ENCODE measurements at regions not wholly inside any gene's neighbourhood (a gene's known extent, or its start where the extent isn't known, plus 50 kb on each side); places are given as distances from the start of the nearest gene placed in this dataset.

GRCh38 chr13:88978607-88979006 is 1307.4 kb downstream of the SLITRK5 start:
- H3K27me3 ChIP-seq (ENCODE audit: low read depth), result no peaks in the 10 kb centered on the region
- no peak for DNase-seq
- no peak overlapping the region for H3K27ac ChIP-seq (replicated peaks)
- TF ChIP-seq CTCF (IDR thresholded peaks at IDR 0.05; ENCODE audit: borderline replicate concordance), result no peak
- no peaks in the 10 kb centered on the region for H3K36me3 ChIP-seq
- peaks cover 3% of the 10 kb centered on the region for H3K9me3 ChIP-seq (replicated peaks)
- H3K4me1 ChIP-seq, result peaks cover 5% of the 10 kb centered on the region
- no peak overlapping the region for H3K4me3 ChIP-seq
- intact Hi-C loops (cut with micrococcal nuclease), result no loop called here

- H3K27me3 ChIP-seq (ENCODE audit: low read depth), result no peaks in the 10 kb centered on the region
- no peak for DNase-seq
- intact Hi-C loops (cut with micrococcal nuclease), result no loop called here
- peaks cover 5% of the 10 kb centered on the region for H3K4me1 ChIP-seq
- no peak overlapping the region for H3K27ac ChIP-seq (replicated peaks)
- no peaks in the 10 kb centered on the region for H3K9me3 ChIP-seq (replicated peaks)
- H3K36me3 ChIP-seq, result no peaks in the 10 kb centered on the region
- peak; percentile 50 for TF ChIP-seq CTCF (IDR thresholded peaks at IDR 0.05; ENCODE audit: borderline replicate concordance)
- peak overlapping the region; percentile 26 for H3K4me3 ChIP-seq
Measured at GRCh38 chr13:88979465-88980175, 1308.4 kb downstream of the SLITRK5 start.

GRCh38 chr13:89003656-89004055 is 1332.5 kb downstream of the SLITRK5 start:
- Histone ChIP-seq H3K4me3 (no peak overlapping the region), H3K27ac (replicated peaks) (no peak overlapping the region), H3K27me3 (ENCODE audit: low read depth) (no peaks in the 10 kb centered on the region), H3K4me1 (no peaks in the 10 kb centered on the region), H3K36me3 (no peaks in the 10 kb centered on the region), H3K9me3 (replicated peaks) (no peaks in the 10 kb centered on the region)
- no peak for TF ChIP-seq CTCF (IDR thresholded peaks at IDR 0.05; ENCODE audit: borderline replicate concordance)
- intact Hi-C loops (cut with micrococcal nuclease), result no loop called here
- no peak for DNase-seq

- no peak for DNase-seq
- TF ChIP-seq CTCF (IDR thresholded peaks at IDR 0.05; ENCODE audit: borderline replicate concordance), result no peak
- Histone ChIP-seq H3K9me3 (replicated peaks) (peaks cover 8% of the 10 kb centered on the region), H3K36me3 (no peaks in the 10 kb centered on the region), H3K4me1 (no peaks in the 10 kb centered on the region), H3K27me3 (ENCODE audit: low read depth) (no peaks in the 10 kb centered on the region), H3K4me3 (no peak overlapping the region), H3K27ac (replicated peaks) (no peak overlapping the region)
- intact Hi-C loops (cut with micrococcal nuclease), result no loop called here
Measured at GRCh38 chr13:89011615-89012014, 1340.4 kb downstream of the SLITRK5 start.

GRCh38 chr13:89027694-89028306 is 1356.6 kb downstream of the SLITRK5 start:
- no peaks in the 10 kb centered on the region for H3K4me1 ChIP-seq
- DNase-seq, result no peak
- no peak overlapping the region for H3K4me3 ChIP-seq
- no peak for TF ChIP-seq CTCF (IDR thresholded peaks at IDR 0.05; ENCODE audit: borderline replicate concordance)
- no peak overlapping the region for H3K27ac ChIP-seq (replicated peaks)
- H3K36me3 ChIP-seq, result no peaks in the 10 kb centered on the region
- intact Hi-C loops (cut with micrococcal nuclease), result no loop called here
- H3K9me3 ChIP-seq (replicated peaks), result peaks cover 10% of the 10 kb centered on the region
- H3K27me3 ChIP-seq (ENCODE audit: low read depth), result no peaks in the 10 kb centered on the region

All from left ventricle myocardium inferior (tissue), 1 donor.